HL-60 (cell line): ENCODE measurements at regions not wholly inside any gene's neighbourhood (a gene's known extent, or its start where the extent isn't known, plus 50 kb on each side); places are given as distances from the start of the nearest gene placed in this dataset.
A peak's percentile ranks its signal among the peaks of the same experiment; 100 is the strongest.

Experiments used
- DNase-seq, 2 experiments: peaks; one replicate each; pipeline ENCODE4 v3.0.0-alpha.2; 2010 to 2020; ENCODE audit warnings: low read depth in 1 of 2, low spot score in 1 of 2
- H3K27ac ChIP-seq: fragments of 250-450 bp; sonication (Bioruptor Pico); replicated peaks from 2 replicates; pipeline ENCODE4 v1.5.1; 2020; ENCODE audit warnings: mild to moderate bottlenecking, moderate library complexity
- H3K27me3 ChIP-seq: fragments of 250-450 bp; sonication (Bioruptor Pico); 2 replicates; pipeline ENCODE4 v1.5.1; 2021; ENCODE audit warnings: mild to moderate bottlenecking, moderate library complexity; ENCODE audit not compliant: insufficient read depth, poor library complexity, severe bottlenecking
- H3K4me3 ChIP-seq: replicated peaks from 2 replicates; pipeline ENCODE4 v1.5.1; 2011; ENCODE audit warnings: mild to moderate bottlenecking, control low read depth, low read length; ENCODE audit not compliant: insufficient read depth
- GABPA ChIP-seq: IDR thresholded peaks from 2 replicates; pipeline ENCODE4 v1.6.1; 2012; ENCODE audit warnings: low read depth
- POLR2AphosphoS5 ChIP-seq: IDR thresholded peaks from 2 replicates; pipeline ENCODE4 v1.6.1; 2012; ENCODE audit warnings: low read depth
- REST ChIP-seq: IDR thresholded peaks from 2 replicates; pipeline ENCODE4 v1.6.1; 2012; ENCODE audit warnings: low read depth; ENCODE audit not compliant: insufficient replicate concordance
- SPI1 ChIP-seq: IDR thresholded peaks from 2 replicates; pipeline ENCODE4 v1.6.1; 2012; ENCODE audit warnings: low read depth, mild to moderate bottlenecking, borderline replicate concordance
- TF ChIP-seq, protein P1 (sequence below): IDR thresholded peaks from one replicate; pipeline ENCODE4 v1.5.1; 2011; ENCODE audit warnings: low read length, control low read depth, inconsistent platforms; ENCODE audit not compliant: insufficient read depth

GRCh38 chr20:22684763-22685443, 100.5 kb upstream of the FOXA2 start:
- no peak for DNase-seq
- Histone ChIP-seq H3K27ac (no peak overlapping the region), H3K4me3 (no peak overlapping the region), H3K27me3 (no peaks in the 10 kb centered on the region)
- TF ChIP-seq SPI1 (no peak), GABPA (no peak), REST (no peak), POLR2AphosphoS5 (no peak)
- TF ChIP-seq, protein P1, sequence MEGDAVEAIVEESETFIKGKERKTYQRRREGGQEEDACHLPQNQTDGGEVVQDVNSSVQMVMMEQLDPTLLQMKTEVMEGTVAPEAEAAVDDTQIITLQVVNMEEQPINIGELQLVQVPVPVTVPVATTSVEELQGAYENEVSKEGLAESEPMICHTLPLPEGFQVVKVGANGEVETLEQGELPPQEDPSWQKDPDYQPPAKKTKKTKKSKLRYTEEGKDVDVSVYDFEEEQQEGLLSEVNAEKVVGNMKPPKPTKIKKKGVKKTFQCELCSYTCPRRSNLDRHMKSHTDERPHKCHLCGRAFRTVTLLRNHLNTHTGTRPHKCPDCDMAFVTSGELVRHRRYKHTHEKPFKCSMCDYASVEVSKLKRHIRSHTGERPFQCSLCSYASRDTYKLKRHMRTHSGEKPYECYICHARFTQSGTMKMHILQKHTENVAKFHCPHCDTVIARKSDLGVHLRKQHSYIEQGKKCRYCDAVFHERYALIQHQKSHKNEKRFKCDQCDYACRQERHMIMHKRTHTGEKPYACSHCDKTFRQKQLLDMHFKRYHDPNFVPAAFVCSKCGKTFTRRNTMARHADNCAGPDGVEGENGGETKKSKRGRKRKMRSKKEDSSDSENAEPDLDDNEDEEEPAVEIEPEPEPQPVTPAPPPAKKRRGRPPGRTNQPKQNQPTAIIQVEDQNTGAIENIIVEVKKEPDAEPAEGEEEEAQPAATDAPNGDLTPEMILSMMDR, result no peak

- no peak overlapping the region for H3K4me3 ChIP-seq
- TF ChIP-seq POLR2AphosphoS5 (no peak), GABPA (no peak), SPI1 (no peak), REST (no peak)
- TF ChIP-seq, protein P1, result no peak
- H3K27ac ChIP-seq, result no peak overlapping the region
- no peaks in the 10 kb centered on the region for H3K27me3 ChIP-seq
- DNase-seq, result no peak
Observed at GRCh38 chr20:22686097-22686496, 101.7 kb upstream of the FOXA2 start.

DNA sequence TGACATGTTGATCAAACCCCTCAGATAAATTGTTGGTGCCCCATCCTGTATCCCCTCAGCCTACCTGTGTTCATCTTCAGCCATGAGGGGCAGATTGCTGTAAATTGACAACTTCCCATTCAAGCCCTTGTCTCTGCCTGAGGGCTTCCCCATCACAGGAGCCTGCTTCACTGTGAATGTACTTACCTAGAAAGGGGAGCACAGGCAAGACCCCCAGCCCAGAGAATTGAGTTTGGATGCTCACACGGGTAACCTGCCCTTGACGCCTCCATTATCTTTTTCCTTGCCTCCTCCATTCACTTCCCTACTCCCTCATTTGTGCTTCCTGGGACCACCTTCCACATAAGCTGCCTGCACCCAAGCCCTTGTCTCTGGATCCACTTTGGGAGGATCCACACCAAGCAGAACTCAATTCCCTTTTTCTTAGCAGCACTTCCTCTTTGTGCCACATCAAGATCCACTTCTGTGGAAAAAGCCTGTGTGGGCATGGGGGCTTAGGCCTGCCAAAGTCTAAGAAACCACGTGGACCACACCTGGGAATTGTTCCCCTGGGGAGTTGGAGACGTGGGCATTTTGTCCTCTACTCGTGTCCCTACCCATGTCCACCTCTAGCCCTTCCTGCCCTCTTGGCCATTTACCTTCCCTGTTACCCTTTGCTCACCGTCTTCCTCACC, 103.4 kb upstream of the FOXA2 start:
- Histone ChIP-seq H3K4me3 (no peak overlapping the region), H3K27ac (no peak overlapping the region), H3K27me3 (no peaks in the 10 kb centered on the region)
- DNase-seq, result no peak
- TF ChIP-seq GABPA (no peak), SPI1 (peak; percentile 93)

- DNase-seq, result peak in 1 of 2 experiments; percentile 16
- no peaks in the 10 kb centered on the region for H3K27me3 ChIP-seq
- no peak overlapping the region for H3K27ac ChIP-seq
- H3K4me3 ChIP-seq, result no peak overlapping the region
- TF ChIP-seq SPI1, result no peak
- TF ChIP-seq POLR2AphosphoS5, result no peak
- TF ChIP-seq GABPA, result no peak
- no peak for TF ChIP-seq REST
- TF ChIP-seq, protein P1, result no peak
Observed at GRCh38 chr20:22688485-22688884, 104.1 kb upstream of the FOXA2 start.
